GM11168 (cell line): ENCODE measurements at regions not wholly inside any gene's neighbourhood (a gene's known extent, or its start where the extent isn't known, plus 50 kb on each side); places are given as distances from the start of the nearest gene placed in this dataset.

ENCODE experiments used
- in situ Hi-C: fragments of 300-500 bp; cut with MboI; formaldehyde crosslinking; loops from one replicate; pipeline ENCODE4 v1.12.0; 2022; ENCODE audit warnings: low sequenced_read_pairs; ENCODE audit not compliant: unreplicated experiment

DNA sequence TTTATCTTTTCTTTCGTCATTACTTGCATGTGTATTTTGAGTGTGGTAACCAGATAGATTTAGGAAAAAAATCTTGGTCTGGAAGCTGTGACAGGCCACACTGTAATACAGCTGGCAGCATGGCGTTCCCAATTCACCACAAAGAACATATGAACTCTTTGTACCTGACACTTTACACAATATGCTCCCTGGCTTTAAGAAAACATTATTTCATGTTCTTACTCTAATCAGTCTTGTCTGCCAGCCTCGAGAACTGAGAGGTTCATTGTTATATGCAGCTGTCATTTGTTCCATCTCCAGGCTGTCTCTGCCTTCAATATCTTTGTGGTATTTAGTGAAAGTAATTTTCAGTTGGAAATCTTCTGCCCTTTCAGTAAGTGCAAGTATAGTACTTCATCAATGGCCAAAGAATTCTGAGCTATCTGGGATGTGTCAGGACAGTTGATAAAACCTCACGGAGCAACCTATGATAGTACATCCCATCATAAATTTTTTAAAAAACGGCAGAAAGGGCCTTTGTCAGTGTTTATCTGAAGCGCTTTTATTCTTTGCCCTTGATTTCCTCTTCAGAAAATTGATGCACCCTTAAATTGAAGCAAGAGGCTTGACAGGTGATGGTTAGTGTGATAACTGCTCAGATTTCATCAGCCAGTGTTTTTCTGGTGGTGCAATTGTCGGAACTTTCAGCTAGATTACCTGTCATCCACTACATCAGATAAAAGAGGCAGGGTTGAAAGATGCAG is 146.3 kb upstream of the SP8 start:
- in situ Hi-C loops, result no loop called here

DNA sequence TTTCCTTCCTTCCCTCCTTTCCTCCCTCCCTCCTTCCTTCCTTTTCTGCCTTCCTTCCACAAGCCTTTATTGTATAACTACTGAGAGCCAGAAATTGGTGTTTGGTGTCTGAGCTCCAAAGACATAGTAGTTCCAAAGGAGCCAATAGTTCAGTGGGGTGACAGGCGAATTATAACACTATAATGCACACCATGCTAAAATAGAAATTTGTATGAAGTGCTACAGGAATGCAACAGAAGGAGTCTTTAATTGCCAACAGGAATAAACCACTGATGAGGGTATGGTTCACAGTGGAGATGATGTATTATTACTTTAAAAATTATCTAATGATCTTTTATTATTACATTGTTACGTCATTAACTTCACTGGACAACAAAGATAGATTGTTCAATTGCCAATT is 158.8 kb upstream of the SP8 start:
- in situ Hi-C loops, result no loop called here

DNA sequence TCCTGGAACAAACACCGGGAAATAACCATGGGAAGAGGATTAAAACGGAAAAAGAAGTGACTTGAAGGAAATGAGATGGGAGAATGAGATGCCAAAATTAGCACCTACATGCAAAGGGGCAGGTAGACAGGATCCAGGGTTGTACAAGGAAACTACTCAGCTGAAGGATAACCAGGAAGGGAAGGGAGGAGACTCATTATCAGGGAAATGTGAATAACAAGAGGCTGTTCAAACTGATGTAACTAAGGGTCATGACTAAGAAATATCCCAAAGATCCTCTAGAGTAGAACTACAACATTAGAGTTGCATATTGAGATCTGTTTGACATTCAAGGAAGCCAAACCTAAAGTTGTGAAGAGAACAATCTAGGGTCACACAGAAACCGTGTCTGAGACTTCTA is 166.2 kb upstream of the SP8 start:
- in situ Hi-C loops, result no loop called here

DNA sequence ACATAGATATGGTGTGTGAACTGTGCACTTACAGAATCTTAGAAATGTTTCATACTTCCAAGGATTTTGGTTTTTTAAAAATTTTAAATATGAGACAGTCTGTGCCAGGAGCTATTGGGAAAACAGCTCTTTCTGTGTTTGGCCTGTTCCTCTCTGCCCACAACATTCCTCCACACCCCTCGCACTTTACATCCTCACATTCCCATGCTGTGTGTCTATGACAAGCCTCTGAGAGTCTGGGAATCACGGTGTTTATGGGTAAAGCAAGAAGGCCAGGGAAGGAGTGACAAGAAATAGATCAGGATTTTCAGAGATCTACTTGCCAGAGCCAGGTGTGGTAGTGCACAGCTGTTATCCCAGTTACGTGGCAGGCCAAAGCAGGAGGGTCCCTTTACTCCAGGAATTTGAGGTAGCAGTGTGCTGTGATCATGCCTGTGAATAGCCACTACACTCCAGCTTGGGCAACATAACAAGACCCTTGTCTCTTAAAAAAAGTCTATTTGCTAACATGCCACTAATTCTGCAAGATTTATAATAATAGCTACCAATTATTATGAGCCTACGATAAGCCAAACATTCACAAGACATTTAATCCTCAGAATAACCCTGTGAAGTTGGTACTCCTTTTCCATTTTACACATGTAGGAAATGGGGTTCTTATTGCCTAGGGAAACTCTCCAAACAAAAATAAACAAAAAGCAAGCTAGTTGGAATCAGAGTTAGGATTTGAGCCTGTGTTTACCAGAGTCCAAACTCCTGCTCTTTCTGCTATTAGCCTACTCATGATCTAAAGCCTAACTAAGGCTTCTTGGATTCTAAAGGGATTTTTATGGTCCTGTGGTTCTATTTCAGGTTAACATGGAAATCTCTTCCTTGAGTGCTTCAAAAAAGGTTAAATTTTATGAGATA is 168.3 kb upstream of the SP8 start:
- in situ Hi-C loops, result no loop called here

DNA sequence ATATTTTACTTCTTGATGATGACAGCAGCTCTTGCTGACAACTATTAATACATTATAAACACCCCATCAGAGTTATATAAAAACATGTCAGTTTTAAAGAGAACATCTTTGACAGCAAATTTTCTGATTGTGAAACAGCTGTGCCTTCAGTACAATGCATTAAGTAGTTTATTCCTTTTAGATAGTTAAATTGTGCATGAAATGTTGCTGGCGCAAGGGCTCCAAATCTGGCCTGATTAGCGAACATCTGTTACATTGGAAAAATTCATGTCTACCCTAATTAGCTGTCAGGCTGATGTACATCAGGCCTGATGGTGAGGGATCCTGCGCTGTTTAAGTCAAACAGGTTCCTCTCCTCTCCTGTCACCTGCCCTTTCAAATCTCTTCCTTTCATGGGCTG is 171.9 kb upstream of the SP8 start:
- in situ Hi-C loops, result no loop called here

DNA sequence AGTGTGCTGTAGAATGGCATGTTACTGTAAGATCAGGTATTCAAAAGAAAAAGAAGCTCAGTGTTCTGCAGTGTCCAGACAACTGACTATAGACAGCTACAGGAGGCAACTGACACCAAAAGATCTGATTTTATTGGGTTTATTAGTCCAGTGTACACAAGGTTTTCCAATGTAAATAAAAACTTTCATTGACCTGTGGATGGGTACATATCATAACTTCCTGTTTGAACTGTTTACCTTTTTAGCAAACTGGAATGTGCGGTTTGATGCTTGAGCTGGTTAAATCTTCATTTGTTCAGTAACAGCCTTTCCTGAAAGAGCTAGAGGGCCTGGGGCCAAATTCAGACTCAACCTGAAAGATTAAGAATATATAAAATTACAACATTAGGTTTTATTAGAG is 172.6 kb upstream of the SP8 start:
- in situ Hi-C loops, result no loop called here

DNA sequence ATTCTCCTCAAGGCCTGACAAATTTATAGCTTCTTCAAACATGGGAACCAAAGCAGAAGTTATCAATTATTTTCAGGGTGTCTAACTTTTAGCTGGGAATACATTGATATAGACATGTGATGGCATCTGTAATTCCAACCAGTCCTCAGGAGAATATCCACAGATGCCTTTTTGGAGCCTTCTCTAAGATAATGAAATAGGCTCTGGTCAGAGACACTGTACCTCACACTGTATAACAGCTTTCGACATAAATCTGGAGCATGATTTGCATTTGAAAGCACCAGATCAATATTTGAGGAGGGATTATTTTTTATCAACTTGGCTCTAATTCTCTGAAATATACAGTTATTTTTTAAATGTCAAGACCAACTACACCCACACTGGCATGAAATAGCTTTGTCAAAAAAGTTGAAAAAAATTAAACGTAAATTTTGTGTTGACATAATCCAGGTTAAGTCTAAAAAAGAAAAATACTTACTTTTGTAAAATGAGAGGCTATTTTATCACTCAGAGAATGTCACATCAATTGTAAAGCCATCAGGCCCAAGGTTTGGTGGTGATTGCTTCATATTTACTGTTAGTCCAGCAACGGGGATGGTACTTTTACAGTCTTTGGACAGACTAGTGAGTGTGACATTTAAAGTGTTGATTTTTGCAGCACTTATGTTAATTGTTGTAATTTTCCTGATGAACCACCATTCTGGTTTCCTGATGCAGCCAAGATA is 177.0 kb upstream of the SP8 start:
- in situ Hi-C loops, result no loop called here

DNA sequence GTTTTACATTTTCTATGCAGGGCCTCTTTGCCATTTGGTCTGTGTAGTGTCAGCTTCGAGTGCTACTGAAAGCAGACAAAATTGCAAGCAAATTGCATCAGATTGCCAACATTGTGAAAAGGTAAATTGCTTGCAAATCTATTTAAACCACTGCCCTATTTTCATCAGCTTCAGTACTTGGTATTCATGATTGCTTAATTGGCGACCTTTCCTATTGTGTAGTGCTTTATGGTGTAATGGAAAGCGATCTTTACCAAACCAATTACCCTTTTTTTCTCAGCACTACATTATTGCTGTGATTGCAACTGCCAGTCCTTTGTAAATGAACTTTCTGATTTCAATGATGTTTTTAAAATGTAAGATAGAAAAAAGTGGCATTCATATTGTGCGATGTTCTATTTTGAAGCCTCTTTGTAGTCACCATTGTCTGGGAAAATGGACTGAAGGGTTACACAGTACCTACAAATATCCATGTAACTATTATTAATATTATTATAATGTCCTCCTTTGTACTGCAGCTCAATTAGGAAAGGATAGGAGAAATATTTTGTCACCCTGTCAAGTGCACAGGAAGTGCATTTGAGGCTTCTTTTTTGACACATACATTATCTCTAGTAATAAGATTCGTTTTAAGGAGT is 177.7 kb upstream of the SP8 start:
- in situ Hi-C loops, result no loop called here

DNA sequence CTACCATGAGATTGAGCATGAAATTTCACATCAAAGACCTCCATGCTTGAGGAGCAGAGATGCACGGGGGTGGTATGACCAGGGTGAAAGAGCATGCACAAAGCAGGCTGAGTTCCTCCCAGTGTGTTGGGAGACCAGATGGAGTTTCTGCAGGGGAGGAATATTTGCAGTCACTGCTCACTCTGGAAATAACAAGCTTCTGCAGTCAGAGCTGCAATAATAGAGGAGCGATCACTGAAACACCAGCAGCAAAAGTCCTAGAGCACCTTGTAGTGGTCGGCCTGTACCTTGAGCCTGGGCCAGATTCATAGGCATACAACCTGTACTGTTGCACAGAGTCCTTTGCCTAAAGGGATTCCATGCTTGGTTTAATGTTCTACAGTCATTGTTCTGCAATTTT is 184.5 kb upstream of the SP8 start:
- in situ Hi-C loops, result no loop called here

DNA sequence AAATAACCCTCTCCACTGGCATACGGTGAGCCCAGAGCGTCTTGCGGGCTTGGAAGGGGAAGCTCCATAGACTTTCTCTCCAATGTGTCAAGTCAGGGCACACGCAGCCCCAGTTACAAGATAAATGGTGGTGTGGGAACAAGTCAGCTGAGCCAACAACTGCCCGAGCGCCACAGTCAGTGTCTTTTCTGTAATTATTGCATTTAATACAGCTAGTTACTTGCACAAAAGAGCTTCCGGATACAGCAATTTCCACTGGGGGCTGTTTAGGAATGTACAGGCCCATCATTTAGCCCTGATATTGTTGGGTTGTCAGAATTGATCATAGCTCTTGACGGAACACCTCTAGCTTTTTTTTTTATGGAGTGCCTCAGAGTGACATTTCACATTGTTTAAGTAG is 193.5 kb upstream of the SP8 start:
- in situ Hi-C loops, result no loop called here

DNA sequence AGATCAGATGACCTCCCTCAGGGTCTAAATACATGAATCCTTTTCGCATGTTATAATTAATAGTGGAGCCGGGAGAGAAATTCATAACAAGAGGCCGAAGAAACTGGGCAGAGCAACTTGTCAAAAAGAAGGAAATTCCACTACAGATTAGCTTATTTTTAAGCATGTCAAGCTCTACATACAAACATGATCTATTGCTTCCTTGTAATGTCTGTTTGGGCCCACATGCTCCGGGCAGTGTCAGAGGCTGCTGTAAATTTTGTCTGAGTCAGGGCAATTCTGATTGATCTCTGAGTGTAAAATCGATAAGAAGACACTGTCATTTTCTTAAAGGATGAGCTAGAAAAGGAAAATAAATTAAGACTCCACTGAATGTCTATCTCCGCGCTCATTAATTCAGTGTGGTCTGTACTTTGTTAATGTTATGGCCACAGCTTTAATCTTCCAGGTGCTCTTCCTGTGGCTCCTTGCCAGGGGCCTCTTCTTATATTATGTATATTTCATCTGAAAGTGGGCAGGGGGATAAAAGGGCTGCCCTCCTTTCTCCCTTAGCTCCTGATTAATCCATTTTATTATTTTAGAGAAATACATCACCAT is 194.1 kb upstream of the SP8 start:
- in situ Hi-C loops, result no loop called here

DNA sequence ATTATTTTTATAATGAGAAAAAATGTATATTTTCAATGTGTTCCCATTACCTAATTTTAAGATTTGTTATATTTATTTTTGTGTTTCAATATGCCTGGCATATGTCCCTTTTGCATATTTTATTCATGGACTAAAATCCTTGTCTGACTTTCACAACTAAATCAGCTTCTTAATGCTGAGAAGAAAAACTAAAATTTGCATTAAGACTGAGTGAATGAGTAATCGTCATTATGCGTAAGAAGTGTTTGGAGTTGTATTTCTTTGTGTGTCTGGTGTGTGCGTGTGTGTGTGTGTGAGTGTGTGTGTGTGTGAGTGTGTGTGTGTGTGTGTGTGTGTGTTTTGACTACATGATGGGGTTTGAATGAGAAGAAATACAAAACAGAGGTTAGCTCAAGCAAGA is 201.7 kb upstream of the SP8 start:
- in situ Hi-C loops, result no loop called here

DNA sequence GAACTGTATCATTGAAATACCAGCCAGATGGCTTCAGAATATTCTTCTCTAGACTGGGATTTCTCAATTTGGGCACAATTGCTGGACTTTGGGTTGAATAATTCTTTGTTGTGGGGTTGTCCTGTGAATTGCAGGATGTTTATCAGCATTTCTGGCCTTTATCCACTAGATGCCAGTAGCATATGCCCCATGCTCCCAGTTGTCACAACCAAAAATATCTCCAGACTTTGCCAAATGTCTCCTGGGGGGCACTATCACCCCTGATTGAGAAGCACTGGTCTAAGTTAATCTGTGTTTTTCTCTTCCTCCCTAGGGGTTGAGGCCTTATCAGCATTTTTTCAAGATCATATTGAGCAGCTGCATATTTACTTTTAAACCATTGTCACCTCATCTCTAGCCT is 204.9 kb upstream of the SP8 start:
- in situ Hi-C loops, result no loop called here

DNA sequence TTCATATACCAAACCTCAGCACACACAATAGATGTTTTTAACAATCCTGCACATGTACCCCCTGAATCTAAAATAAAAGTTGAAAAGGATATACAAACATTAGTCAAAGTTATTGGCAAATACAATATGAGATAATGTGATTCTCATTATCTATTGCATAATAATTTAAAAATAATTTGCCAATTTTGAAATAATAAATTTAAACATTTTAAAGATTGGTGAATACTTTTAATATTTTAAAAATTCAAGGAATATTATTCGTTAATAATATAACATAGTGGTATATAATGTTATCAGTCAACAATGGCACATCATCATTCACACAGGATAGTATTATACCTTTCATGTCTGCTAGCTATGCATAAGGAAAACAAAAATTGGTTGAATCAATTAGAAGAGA is 207.0 kb upstream of the SP8 start:
- in situ Hi-C loops, result no loop called here

DNA sequence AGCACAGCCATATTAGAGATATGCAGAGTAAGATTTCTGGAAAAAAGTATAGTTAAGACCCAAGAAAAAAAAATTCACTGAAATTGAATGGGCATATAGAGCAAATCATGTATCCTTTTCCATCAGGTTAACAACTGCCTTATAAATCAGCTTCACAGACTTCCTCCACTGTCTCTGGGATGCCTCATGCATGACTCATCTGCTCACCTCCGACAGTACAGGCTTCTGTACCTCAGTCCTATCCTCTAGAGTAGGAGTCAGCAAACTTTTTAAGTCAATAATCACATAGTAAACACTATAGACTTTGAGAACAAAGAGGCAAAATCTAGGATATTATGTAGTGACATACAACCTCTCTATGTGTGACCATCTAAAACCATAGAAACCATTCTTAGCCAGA is 211.6 kb upstream of the SP8 start:
- in situ Hi-C loops, result no loop called here

DNA sequence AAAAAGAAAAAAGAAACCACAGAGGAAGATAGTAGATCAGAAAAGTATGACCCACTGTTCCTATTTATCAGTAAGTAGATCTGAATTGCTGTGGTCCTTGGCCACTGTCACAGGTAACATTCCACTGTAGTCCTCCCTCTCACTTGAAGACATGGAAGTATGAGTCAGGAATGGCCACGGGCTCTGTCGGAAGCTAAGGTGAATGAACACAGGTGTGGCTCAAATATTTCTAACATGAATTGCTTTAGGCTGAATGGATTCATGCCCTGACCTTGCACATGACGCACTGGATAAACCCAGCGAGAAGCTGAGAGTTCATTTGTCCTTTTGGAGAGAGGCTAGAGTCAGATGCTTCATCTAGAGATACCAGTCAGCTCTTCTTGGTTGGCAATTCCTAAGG is 224.5 kb upstream of the SP8 start:
- in situ Hi-C loops, result no loop called here

DNA sequence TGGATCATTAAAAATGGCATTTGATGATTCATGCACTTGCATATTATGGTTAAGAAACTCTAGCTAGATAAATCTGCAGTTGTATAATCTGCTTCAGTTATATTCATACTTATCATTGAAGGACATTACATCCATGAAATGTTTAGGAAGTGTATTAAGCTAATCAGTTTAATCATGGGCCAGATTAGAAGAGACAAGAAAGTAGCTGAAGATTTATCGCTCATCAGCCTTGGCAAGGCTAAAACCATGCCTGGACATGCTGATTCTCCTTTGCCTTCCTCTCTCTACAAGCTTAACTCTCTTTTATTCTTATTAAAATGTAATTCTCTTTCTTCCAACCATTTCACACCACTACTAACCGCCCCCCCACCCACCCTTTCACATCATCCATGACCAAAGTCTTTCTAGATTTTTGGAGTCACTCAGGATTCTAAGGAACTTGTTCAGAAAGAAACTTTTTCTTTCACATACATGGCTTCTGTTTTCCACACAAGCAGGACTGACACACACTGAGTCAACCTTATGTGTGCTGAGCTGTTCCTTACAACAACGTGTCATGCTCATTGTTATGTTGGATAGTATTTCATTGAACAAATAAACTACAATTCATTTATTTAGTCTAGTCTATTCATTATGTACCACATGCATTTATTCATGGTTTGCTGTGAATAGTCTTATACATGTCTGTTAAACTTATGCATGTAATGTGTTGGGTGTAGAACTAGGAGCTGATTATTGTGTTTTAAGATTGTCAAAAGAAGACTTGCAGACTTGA is 227.3 kb upstream of the SP8 start:
- in situ Hi-C loops, result no loop called here

DNA sequence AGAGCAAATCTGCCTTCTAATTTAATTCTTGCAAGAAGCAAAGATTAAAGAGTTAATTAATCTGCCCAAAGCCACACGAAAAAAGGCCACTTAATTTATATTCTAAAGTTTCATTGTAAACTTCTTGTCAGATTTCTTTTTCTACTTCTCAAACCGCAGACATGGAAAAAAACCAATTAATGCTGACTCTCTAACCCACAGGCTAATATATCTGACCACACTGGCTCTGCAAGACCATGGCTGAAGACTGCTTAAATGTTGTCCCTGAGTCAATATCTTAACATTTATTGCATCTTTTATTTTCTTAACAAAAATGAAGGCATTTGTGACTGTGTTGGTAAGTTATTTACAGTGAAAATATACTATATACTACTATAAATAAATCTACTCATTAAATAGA is 234.0 kb upstream of the SP8 start:
- in situ Hi-C loops, result no loop called here

DNA sequence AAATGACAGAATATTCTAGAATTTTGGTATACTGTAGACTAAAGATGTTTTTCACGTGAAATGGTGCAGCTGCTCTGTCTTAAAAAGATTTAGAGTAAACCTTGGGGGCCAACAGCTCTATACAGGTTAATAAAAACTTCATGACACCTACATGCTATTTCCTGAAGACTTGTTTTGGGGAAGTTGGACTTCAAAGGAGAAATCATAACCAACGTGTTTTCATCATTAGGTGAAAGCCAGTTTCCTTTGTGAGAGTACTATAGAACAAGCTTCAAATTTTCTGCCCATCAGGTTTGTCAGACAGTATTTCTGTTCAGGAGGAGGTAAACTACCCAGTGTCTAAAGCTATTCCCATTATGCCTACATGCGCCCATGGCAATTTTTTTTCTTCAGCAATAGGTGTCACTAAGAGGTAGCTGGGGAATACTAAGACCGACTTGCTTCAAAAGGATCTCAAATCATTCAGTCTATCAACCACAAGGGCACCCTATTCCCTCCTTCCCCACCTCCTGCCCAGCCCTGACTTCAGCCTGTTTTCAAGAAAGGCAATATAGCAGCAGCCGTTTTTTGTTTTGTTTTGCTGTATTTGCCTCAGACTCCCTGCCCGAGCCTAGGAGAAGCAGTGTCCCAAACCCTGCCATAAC is 237.3 kb upstream of the SP8 start:
- in situ Hi-C loops, result no loop called here
